RPMI8226 (cell line): ENCODE measurements at regions not wholly inside any gene's neighbourhood (a gene's known extent, or its start where the extent isn't known, plus 50 kb on each side); places are given as distances from the start of the nearest gene placed in this dataset.
"Not testable (repeated sequence)": the region's sequence is repeated elsewhere in the genome, so short reads cannot be mapped to it uniquely, and the experiment has no call there.

Experiments
- DNase-seq: peaks from one replicate; pipeline ENCODE4 v3.0.0-alpha.2; 2015

DNA sequence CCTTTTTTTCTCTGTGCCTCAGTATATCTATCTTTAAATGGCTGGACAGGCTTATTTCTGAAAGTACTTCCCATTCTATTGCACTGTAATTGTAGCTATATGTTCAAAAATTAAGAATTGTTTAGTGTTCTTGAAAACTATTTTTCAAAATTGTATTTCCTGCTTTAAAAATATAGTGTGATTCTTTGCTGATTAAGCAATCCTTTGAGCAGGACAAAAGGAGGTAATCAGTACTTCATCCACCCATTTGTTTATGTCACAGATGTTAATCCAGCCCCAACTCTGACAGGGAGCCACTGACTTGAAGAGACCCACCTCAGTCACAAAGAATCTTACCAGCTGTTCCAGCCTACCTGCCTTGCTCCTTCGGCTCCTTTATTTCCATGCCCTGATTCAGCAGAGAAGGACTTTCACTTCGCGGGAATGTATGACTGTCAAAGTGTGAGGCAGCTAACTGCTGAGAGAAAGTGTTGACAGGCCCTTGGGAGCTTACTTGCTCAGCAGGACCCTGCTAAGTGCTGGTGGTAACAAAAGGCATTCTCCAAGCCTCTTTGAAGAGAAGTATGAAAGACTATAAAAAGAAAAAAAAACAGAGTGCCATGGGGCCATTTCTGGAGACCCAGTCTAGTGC, 393.3 kb upstream of the CYRIA start:
- no peak for DNase-seq

DNA sequence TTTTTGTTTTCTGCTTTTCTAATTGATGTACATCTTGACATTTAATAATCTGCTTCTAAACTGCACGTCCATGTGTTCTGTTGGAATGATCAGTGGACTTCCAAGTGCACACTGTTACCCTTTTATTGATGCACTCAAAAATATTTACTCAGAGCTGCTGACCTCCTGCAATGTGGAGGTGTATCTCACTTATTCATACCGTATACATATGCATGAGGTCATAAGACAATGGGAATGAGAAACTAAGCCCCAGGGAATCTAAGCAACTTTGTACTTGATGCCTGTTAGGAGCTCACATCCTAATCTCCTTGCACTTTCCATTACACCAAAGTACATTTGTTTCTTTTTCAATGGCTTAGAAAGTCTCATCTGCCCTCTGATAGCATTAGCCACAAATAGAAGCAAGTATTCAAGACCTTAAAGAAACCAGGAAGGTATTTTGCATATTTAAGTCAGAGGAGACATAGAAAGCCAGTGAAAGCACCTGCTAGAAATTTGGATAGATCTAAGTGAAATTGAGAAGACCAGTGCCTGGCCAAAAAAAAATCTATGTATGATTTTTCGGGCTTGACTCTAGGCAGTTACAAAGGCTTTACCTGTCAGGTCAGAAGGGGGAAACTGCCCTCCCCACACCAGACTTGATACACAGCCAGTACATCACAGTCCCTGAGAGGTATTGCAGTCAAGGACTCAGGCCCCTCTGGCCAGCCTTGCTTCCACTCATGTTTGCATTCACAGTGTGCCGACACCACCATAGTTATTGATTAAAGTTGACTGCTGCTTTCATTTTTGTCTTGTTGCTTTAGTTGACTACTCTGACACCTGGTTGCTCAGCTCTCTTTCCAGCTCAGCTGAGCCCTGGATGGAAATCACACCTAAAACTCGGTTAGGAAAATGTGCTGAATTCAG, 391.7 kb upstream of the CYRIA start:
- no peak for DNase-seq

DNA sequence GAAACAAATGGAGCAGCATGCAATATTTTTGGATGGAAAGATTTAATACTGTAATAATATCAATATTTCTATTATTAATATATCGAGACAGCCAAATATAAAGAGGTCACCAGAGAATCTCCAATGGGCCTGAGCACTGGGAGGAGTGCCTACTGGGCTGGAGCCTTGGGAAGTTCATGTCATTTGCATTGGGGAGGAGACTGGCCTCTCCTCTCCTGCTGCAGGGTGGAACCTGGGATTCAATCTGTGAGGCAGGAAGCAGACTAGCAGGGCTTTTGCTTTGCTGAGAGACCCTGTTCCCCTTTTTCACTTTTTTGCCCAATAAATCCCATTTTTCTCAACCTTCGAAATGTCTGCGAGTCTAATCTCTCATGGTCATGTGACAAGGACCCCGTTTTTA, 390.6 kb upstream of the CYRIA start:
- no peak for DNase-seq

DNA sequence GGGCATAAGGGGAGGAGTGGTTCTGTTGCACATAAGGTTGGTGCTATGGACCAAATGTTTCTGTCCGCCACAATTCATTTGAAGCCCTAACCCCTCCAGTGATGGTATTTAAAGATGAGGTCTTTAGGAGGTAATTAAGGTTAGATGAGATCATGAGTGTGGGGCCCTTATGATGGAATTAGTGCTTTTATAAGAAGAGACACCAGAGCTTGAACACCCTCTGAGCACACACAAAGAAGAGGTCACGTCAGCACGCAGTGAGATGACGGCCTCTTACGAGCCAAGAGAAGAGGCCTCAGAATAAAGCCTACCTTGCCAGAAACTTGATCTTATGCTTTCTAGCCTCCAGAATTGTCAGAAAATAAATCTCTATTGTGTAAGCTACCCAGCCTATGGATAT, 386.4 kb upstream of the CYRIA start:
- DNase-seq = no peak

DNA sequence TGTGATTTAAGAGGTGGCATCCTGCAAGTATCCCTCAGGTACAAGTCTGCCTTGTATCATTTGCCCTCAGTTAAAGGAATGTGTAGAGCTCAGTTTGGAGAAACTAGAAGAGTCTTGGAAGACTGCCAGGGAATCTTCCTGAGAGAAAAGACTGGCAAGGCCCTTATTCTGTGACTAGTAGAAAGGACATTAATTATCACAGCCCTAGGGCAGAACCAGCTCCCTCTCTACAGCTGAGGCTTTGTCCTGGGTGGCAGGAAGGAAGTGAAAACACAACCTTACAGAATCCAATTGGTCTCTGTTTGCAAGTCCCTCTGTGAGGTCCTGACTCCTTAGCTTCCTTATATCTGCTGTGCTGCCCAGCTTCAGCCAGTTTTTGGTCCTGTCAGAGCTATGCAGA, 385.9 kb upstream of the CYRIA start:
- DNase-seq = no peak

DNA sequence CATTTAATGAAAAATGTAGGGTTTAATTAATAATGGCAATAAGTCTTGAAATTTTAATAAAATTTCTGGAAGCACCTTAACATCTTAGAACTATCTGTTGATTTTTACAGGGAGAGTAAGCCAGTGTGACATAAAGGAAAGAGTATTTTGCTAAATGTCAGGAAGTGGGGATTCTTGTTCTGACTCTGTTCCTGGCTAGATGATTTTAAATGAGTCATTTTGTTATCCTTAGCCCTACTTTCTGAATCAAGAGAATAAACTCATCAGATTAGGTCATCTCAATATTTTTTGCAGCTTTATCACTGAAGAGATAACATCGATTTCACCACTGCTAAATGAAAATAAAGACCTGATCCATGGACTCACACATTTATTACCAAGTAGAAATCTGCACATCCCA, 377.5 kb upstream of the CYRIA start:
- DNase-seq = no peak

DNA sequence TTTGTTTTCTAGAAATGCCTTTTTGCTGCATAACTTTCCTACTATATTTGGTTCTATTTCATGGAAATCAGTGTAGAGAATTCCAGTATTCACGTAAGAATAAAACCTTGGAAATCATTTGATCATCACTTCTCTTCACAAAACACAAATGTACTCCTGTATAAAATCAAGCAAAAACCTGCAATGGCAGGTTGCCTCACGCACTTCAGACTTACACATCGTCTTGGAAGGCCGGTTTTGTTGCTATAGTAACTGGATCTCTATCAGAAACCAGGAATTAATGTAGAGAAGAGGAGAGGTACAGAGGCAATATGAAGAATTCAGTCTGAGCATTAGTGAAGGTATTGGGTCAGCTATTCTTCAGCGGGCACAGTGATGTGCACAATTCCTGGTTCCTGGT, 370.7 kb upstream of the CYRIA start:
- DNase-seq = no peak

DNA sequence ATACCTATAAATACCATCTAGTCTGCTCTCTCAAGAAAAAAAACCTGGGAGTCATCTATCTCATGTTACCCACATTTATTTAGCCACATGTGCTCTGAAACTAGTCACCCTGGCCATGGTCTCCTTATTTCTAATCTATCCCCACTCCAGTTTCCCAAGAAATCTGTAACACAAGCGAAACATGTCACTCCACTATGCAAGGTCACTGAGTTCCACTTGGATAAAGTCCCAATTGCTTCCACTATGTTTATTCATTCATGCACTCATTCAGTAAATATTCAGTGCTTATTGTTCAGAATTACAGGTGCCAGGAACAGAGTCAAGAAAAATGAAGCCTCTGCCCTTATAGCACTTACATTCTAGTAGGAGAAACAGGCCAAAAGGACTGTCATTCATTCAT, 369.4 kb upstream of the CYRIA start:
- DNase-seq = no peak

DNA sequence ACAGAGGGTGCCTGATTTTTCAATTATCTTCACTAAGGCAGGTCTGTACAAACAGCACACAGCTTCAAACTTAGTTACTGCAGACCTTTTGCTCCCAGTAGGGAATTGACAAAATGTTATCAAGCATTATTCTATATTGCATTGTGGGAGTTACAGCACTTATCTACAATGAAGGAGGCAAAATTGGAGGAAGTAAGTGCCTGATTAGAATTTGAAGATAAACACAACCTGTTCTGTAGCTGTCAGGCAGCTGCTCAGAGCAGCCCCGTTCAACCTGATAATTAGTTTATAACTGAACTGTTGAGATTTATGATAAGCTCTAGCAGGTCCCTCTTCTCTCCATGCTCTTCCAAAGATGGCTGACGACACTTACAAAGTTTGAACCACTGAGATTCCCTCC, 364.4 kb upstream of the CYRIA start:
- DNase-seq = no peak

DNA sequence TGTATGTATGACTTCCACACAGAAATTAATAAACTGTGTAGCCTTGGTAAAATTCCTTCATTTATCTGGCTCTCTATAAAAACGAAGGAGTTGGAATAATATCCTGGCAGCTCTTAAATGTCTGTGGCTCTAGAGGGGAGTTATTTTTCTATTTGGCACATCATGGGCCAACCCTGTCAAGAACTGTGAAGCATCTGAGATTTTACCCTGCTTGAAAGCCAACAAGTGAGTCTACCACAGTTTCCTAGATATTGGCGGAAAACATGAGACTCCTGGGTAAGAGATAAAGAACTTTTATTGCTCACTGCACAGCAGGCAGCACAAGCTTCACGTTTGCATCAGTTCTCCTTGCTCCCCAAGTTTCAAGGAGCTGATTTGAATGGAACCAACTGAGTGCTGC, 346.7 kb upstream of the CYRIA start:
- no peak for DNase-seq

DNA sequence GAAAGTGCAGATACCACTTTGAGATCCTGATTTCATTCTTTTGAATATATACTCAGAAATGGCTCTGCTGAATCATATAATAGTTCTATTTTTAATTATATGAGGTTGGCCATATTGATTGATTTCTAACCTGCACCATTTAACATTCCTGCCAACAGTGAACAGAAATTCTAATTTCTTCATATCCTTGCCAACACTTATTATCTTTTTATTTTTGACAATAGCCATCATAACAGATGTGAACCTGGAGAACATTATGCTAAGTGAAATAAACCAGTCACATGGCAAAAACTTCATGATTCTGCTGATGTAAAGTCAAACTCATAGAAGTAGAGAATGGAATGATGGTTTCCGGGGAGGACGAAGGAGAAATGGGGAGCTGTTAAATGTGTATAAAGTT, 344.5 kb upstream of the CYRIA start:
- DNase-seq = no peak

DNA sequence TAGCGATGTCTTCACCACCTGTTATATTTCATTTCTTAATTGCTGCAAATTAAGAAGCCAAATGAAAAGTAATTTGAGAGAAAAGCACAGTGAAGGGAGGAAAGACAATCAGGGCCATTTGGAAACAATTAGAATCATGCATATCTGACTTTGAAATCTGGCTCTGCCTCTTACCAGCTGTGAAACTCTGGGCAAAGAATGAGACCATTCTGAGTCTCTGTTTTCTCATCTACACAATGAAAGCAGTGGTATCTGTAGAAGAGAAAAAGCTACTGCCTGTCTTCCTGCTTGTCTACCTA, 334.5 kb upstream of the CYRIA start:
- DNase-seq = no peak

DNA sequence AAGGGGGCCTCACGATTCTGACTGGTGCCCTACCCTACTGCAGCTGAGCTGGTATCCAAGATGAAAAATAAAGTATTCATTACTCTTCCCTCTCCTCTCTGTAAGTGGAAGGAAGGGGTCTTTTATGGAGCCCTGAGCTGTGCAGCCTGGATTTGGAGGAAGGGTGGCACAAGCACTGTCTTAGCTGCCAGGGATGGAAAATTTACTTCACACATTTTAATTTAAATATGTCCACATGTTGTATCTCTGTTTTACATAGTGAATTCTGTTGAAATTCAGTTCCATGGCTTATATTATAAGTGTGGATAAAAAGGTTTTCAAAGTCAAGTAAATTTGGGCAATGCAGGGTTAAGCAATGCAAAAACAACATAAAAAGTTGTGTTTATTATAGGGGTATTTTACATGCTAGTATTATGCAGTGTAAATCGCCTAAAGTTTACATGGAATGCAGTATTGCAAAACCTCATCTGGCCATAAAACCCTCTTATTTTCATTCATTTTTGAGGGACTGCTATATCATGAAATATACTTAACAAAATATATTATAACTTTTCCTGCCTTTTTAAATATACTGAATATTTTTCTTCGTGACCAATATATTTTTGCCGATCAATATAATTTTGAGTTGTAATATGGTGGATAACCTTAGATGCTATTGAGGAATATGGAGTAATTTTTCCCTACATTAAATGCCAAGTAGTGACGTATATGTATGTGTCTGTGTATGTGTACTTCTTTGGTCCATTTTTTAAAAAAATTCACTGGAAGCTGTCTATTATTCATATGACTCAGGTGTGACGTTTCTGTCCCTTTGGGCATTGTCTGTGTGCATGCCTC, 333.9 kb upstream of the CYRIA start:
- no peak for DNase-seq

DNA sequence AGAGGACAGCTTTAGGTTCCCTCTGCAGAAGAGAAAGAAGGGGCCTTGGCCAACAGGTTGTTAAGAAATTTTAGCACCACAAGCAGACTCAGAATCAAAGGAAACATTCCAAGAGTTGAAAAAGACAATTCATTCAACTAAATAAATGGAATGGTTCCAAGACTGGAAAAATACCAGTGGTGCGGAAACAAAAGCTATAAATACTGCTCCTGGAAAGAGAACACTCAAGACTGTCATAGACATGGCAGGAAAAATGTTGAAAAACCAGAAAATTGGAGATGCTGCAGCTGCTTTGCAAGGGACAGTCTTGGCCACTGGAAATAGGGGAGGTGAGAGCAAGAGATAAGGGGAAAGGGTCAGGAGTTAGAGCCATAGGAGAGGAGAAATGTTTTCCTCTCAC, 312.7 kb upstream of the CYRIA start:
- no peak for DNase-seq

DNA sequence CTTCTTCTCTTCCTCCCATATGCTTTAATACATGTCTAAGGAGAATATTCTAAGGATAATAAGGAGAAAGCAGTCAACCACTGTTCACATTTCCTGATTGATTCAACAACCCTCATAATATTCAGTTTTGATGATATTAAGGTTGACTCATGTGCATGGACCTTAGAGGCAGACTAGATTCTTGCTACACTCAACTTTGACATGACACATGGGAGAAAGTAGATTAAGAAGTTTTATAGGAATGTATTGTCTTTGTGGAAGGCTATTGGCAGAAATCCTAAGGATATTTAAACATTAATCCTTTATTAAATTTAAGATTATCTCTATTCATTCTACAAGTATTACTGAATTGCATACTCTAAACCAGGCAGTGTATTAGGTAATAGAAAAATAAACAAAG, 309.1 kb upstream of the CYRIA start:
- no peak for DNase-seq

DNA sequence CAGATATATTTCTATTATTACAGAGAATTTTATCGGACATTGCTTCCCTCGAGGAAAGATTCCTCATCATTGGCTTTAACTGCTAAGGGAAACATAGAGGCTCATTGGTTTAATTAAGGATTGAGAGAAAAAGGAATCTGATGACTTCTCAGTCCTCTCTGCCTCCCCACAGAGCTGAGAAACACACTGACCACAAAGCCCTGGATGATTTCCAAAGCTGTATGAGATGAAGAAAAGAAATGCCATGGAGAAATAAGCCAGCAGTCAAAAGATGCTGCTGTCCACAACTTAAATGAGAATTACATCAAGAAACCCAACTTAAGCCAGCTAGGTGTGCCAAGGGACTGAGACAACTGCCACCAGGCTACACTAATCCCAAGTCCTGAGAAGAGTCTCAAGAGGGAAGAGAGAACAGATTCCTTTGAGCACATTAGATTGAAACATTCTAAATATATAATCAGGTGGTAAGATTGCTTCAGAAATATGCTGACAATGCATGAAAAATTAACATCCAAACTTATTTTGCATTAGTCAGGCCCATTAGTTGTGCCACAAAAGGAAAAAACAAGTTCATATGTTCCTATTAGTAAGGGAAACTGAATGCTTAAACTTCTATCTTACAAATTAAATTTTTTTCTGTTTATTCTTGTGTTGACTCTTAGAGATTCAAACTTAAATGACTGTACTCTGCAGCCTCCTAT, 308.1 kb upstream of the CYRIA start:
- DNase-seq = peak; percentile 15

DNA sequence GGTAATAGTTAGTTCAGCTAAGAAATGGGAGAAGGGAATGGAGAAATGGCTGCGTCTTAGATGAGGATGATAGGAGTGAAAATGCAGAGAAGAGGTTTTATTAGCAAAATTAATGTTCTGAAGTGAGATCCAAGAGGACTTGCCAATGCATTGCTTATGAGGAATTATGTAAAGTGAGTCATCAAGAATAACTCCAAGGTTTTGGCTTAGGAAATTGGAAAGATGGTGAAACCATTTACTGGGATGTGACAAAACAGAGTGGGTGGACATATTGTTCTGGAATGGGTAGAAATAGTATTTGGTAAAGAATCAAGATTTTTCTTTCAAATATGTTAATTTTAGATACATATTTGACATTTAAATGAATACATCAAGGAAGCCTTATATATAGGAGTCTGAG, 306.6 kb upstream of the CYRIA start:
- no peak for DNase-seq

DNA sequence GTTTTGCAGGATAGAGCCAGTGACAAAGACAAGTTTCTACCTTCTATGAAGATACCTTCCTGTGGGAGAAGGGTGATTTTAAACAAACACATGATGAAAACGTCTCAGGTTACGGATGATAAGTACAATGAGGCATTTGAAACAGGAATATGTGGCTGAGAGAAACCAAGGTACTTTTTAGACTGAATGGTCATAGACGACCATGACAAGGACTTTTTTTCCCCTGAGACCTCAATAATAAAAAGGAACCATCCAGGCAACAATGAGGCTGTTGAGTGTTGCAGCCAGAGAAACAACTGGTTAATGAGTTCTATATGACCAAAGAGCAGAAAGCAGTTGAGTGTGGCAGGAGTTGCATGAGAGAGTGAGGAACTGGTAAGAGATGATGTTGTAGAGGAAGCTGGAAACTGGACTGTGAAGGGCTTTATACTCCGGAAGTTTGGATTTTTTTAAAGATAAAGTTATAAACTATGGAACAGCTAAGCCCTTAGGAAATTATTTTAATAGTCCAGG, 306.1 kb upstream of the CYRIA start:
- no peak for DNase-seq

DNA sequence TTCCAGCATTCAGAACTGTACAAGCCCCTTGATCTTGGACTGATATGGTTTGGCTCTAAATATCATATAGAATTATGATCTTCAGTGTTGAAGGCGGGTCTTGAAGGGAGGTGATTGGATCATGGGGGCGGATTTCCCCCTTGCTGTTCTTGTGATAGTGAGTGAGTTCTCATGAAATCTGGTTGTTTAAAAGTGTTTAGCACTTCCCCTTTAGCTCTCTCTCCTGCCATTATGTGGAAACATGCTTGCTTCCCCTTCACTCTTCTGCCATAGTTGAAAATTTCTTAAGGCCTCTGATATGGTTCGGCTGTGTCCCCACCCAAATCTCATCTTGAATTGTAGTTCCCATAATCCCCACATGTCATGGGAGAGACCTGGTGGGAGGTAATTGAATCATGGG, 305.3 kb upstream of the CYRIA start:
- not testable (repeated sequence) for DNase-seq

DNA sequence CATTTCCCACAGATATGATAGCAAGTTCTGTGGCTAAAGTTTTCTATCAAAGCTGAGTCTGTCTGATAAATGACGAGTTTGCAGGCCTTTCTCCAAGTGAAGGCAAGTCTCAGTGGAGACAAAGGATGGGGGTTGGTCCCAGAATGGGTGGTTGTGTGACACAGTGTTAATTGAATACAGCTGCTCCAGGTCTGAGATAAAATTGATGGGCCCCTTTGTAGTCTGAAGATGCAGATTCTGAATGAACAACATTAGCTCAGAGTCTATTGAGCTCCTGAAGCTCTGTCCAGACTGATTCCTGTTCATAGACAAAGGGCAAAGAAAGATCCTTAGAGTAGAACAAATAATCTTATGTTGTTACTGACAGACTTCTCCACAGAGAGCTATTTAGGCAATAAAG, 296.9 kb upstream of the CYRIA start:
- no peak for DNase-seq

DNA sequence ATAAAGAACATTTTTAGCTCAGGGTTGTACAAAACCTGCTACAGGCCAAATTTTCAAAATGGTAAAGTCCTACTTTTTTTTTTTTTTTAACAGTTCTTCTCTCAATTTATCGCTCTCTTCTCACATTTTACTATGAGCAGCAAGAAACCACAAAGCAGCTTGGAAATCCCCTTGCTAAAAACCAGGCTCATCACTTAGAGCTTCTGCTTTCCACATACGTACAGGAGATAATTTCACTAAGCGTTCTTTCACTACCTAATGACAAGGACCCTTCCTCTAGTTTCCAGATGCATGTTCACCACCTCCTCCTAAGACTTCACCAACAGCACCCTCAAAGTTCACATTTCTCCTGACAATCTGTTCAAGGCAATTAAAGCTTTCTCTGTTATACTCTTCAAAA, 294.9 kb upstream of the CYRIA start:
- DNase-seq = no peak

DNA sequence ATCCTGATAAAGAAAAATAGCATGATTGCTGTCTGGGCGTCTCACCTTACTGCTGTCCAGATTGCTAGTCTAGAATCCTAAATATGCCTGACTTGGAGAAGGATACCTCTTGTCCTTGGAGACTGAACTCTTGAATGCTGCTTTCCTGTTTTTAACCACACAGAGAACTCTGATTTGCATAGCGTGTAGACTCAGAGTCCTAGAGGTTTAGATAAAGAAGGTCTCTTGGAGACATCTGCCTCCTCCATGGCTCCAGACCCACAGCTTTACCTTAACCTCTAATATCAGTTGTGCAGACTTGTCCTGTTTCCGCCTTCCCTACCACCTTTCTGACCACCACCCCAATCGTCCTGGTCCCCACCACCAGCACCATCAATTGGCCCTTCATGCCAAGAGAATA, 292.6 kb upstream of the CYRIA start:
- no peak for DNase-seq

DNA sequence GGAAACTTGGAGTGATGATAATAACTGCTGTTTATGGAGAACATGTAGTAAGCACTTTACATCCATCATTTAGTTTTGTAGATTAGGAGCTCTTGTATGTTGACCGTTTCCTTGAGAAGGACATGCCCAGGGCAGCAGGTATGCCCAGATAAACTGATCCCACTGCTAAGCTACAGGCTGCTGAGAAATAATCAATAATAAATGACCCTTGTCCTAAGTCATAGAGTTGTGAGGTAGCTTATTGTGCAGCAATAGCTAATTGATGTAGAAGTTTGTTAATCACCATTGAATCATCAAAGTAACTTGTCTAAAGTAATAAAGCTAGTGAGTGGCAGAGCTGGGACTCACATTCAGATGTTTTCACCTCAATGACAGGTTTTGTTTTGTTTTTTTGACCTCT, 287.2 kb upstream of the CYRIA start:
- no peak for DNase-seq
